ENCODE measurements at regions not wholly inside any gene's neighbourhood (a gene's known extent, or its start where the extent isn't known, plus 50 kb on each side); places are given as distances from the start of the nearest gene placed in this dataset.
"Not testable (repeated sequence)": the region's sequence is repeated elsewhere in the genome, so short reads cannot be mapped to it uniquely, and the experiment has no call there.

DNA sequence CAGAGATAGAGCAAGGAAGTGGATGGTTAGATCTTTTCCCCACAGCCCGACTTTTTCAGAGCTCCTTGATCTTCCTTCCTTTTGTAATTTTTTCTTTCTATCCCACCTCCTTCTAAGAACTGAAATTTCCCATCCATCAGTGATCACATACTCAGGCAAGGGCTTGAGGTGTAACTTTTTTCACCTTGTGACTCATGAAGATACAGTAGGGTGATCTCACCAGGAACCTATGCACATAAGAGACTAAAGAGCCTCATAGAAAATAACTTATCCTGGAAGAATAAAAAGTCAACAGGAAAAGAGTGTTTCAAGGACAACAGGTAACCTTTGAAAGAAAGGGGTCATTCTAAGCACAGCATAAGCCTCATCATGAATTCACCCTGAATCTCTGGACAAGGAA, 131.2 kb upstream of the HCCS start:
- DNase-seq: no peak

GRCh38 chrX:10981506-10981905, 129.6 kb upstream of the HCCS start:
- DNase-seq: no peak

GRCh38 chrX:10983526-10983925, 127.6 kb upstream of the HCCS start:
- DNase-seq: no peak

- no peak for DNase-seq
These were observed 126.9 kb upstream of the HCCS start for GRCh38 chrX:10984213-10984612.

- no peak for DNase-seq
These were observed 124.5 kb upstream of the HCCS start for GRCh38 chrX:10986616-10987015.

DNA sequence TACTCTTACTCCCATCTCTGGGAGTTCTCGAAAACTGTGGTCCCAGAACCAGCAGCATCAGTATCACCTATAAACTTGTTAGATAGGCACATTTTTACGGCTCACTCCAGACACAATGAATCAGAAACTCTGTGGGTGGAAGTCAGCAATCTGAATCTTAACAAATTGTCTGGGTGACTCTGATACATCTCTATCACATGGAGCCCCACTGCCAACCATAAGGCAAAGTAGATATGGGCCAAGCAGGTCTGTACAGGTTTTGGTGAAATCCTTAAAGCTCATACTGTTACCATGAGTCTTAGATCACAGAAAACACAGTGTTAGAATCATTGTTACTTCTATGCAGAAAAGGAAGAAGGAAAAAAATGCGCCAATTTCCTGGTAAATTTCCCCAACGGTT, 122.5 kb upstream of the HCCS start:
- DNase-seq: no peak

DNA sequence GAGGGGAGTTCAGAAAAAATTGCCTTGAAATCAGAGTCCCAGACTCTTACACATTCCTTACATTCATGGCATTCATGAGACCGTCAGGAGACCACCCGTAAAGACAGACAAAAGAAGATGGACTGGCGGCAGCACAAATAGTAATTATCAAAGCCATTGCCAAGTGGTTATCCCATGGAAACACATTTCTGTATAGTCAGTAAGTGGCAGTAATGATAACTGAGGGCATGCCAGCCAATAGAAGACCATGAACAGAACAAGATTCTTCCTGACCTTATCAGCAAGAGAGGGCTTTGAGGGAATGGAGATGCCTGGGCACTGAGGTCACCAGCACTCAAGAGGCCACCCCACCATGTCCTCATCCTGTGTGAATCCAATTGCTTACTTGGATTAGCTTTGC, 121.7 kb upstream of the HCCS start:
- DNase-seq: no peak

DNA sequence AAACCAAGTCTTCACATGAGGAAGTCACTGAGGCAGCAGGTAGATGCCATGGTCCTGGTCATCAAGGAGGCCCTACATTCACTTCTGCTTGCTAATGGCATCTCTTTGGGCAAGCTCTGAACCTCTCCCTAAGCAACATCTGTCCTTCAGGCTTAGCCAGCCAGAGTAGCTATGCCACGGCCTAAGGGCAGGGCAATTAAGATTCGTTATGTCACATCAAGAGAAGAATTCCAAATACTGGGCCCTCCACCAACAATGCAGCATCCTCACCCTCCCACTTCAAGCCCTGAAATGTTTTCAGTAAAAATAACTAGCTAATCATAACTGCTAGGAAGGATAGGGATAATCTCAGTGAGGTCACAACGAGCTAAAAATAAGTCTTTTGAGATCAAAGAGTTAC, 120.7 kb upstream of the HCCS start:
- no peak for DNase-seq

DNA sequence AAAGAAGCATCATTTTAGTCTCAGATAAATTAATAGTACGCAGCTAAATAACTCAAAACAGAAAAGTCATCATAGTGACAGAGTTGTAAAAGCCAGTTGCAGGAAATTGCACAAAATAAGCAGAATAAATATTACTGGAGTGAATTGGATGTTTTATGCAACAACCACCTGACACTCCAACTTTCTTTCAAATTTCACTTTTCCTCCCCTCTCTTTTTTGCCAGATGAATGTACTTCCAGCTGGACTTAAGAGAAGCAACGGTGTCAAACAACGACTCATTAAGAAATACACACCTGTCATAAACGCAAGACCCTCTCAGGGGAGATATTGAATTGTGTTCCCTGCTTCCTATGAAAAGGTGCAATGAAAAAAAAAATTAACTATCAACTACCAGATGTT, 120.2 kb upstream of the HCCS start:
- DNase-seq: no peak

- no peak for DNase-seq
These were observed 119.0 kb upstream of the HCCS start for GRCh38 chrX:10992110-10992509.

DNA sequence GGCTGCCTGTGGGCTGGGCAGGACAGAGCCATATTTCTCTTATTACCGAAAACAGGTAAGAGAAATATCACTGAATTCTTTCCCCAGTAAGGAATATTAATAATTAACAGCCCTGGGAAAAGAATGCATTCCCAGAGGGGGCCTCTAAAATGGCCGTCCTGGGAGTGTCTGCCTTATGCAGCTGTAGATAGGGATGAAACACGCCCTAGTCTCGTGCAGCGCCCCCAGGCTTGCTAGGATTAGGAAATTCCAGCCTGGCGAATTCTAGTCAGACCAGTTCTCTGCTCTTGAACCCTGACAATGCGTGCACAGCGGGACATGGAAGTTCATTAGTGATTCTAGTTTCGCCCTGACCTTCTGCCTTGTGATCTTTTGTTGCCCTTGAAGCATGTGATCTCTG, 104.1 kb upstream of the HCCS start:
- not testable (repeated sequence) for DNase-seq

- DNase-seq: no peak
These were observed 100.7 kb upstream of the HCCS start for GRCh38 chrX:11010476-11010875.

GRCh38 chrX:11016728-11017127, 94.4 kb upstream of the HCCS start:
- no peak for DNase-seq

DNA sequence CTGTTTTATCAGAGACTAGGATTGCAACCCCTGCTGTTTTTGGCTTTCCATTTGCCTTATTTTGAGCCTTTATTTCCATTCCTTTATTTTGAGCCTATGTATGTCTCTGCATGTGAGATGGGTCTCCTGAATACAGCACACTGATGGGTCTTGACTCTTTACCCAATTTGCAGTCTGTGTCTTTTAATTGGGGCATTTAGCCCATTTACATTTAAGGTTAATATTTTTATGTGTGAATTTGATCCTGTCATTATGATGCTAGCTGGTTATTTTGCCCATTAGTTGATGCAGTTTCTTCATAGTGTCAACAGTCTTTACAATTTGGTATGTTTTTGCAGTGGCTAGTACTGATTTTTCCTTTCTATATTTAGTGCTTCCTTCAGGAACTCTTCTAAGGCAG, 88.5 kb upstream of the HCCS start:
- not testable (repeated sequence) for DNase-seq

DNA sequence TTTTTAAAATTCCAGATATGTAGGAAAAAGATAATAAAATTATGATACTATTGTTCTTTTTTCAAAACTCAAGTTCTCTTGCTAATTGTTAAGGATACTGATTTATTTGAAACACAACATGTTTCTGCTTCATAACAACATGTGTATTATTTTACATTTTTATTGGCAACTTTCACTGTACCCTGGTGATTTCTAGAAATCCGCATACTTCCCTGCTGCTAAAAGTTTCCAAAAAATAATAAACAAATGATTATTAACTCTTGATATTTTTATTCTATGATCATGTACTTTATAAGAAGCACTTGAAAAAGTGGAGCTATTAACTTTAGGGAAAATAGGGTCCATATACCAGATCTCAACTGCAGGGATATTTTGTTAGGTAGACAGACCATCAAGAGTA, 71.2 kb upstream of the HCCS start:
- no peak for DNase-seq

GRCh38 chrX:11040405-11040804, 70.7 kb upstream of the HCCS start:
- DNase-seq: no peak

GRCh38 chrX:11040996-11041395, 70.1 kb upstream of the HCCS start:
- DNase-seq: no peak

DNA sequence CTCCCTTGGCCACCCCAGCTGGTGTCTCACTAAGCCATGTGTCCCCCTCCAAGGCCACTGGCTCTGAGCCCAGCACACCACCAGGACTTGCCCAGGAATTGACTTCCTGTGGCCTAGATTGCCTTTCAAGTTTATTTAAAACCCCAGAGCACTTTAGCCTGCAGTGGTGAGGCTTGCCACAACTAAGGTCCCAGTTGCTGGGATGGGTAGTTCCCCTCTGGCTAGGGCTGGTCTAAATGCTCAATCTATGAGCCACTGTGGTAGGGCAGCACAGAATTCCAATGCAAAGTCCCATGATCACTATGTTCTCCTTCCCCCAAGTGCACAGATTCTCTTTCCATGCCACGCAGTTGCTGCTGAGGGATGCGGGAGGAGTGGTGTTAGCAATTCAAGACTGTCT, 61.1 kb upstream of the HCCS start:
- DNase-seq: no peak

DNA sequence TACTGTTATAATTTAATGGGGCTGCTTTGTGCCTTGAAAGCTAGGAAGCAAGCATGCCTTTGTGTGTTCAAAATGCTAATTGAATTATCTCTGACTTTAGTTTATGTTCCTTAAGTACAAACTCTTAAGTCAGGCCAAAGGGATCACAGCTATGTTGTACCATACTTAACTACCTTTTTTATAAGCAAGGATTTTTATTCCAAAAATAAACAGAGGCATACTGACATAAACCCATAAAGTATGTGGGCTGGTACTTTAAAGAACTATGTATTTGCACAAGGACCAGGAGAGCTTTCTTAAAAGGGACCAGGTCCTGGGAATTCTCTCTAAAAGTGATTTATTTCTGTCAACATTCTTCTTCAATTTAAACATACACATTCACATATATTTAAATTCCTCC, 57.8 kb upstream of the HCCS start:
- DNase-seq: no peak

GRCh38 chrX:11056322-11057176, 54.6 kb upstream of the HCCS start:
- DNase-seq: no peak

DNA sequence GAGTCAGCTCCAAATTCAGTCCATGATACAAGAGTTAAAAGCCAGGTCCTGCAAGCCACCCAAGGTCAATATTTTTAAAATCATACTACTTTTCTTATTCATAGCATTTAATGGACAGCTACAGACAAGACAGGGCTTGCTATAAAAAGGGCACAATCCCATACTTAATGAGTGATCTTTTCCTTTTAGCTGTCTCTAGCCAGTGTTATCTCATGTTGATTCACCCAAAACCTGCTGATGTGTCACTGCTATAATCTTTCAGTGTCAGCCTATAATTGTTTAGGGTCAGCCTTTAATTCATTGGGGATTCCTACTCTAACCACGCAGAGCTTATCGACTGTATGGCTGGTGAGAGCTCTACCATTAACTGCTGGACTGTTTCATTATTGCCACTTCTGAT, 51.2 kb upstream of the HCCS start:
- DNase-seq: no peak
